Endothelial cell of hepatic sinusoid (primary cell): ENCODE measurements at regions not wholly inside any gene's neighbourhood (a gene's known extent, or its start where the extent isn't known, plus 50 kb on each side); places are given as distances from the start of the nearest gene placed in this dataset.

Source experiments
- in situ Hi-C: cut with HindIII; loops from 2 replicates; pipeline ENCODE4 v1.10.0; 2017; ENCODE audit warnings: low sequenced_read_pairs

DNA sequence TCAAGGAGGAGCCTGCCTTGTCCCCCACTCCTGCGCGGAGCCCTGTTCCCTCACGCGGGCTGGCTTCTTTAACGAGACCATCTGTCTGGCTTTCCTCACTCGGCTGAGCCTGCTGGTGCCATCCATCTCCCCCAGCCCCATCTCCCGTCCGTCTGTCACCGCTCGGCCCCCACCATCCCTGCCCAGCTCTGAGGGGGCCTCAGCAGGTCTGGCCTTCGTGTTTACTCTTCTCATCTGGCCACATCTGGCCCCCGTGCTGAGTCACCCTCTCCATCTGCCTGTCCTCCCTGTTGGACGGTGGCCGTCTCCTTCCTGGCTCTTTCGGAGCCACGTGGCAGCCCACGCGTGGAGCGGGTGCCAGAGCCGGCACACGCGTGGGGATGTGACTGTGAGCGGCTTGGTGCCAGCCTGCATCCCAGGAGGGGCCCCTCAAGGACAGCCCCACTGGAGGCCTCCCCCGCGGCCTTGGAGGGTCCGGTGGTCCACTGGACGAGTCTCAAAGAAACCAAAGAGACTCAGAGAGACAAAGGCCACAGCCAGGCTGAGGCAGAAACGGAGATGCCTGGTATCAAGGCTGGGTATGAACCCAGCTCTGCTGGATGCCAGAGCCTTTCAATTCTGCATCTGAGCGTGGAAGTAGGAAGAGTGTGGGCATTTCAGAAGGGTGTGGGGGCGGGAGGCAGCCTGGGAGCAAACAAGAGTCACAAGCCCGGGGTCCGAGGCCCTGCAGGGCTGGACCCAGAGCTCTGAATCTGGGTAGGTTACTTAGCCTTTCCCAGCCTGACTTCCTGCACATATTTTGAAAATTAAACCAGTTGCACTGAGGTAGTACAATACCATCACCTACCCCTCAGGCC is 76.7 kb upstream of the UNC5A start:
- in situ Hi-C loops = no loop called here

DNA sequence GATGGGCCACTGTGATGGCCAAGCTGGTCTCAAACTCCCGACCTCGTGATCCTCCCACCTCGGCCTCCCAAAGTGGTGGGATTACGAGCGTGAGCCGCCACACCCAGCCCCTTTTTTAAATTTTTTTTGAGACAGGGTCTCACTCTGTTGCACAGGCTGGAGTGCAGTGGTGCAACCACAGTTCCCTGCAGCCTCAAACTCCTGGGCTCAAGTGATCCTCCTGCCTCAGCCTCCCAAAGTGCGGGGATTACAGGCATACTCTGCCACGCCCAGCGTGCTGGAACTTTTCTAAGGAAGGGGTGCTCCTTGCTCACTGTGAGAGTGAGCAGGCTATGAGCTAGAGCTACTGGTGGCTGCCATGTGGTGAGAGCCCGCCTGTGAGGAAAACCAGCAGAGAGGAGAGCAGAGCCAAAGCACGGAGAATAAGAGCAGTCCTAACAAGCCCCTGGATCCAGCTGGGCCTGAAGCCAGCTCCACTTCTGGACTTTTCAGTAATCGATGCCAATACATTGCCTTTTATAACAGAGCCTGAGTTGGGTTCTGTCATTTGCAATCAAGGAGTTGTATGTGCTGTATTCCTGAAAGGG is 75.5 kb upstream of the UNC5A start:
- in situ Hi-C loops = loop anchor here (5.0 kb wide), 1 partner anchor 67 kb away; no protein-coding TSS in a partner anchor

DNA sequence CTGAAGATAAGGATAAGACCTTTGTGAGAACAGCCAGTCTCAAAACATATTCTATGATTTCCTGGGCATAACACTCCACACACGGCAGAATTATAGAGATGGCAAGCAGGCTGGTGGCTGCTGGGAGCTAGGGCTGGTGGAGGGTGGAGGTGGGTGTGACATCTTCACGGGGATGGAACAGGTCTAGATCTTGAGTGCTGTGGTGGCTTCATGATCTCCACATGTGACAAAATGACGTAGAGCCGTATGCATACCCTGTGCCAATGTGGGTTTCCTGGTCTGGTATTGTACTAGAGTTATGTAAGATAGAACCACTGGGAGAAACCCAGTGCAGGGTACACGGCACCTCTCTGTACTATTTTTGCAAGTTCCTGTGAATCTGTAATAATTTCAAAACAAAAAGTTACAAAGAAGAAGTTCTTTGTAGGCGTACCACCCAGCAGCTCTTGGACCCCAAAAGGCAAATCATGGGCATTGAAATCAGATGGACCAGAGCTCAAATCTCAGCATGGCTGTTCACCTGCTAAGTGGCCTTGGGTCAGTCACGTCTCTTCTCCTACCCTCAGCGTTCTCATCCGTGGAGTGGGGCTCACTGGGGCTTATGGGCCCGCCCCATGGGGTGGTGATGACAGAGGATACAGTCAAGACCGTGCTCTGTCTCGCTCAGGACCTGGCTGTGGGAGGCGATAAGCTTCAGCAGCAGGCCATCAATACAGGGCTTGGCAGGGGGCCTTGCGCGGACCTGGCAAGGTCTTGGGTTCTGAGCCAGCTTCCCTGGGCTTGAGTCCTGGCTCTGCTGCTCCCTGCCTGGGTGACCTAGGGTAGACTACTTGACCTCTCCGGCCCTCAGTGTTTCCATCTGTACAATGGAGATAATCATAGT is 74.7 kb upstream of the UNC5A start:
- in situ Hi-C loops = loop anchor here (5.0 kb wide), 1 partner anchor 67 kb away; no protein-coding TSS in a partner anchor

GRCh38 chr5:176736301-176736930 is 73.9 kb upstream of the UNC5A start:
- in situ Hi-C loops = loop anchor here (5.0 kb wide), 1 partner anchor 66 kb away; no protein-coding TSS in a partner anchor

DNA sequence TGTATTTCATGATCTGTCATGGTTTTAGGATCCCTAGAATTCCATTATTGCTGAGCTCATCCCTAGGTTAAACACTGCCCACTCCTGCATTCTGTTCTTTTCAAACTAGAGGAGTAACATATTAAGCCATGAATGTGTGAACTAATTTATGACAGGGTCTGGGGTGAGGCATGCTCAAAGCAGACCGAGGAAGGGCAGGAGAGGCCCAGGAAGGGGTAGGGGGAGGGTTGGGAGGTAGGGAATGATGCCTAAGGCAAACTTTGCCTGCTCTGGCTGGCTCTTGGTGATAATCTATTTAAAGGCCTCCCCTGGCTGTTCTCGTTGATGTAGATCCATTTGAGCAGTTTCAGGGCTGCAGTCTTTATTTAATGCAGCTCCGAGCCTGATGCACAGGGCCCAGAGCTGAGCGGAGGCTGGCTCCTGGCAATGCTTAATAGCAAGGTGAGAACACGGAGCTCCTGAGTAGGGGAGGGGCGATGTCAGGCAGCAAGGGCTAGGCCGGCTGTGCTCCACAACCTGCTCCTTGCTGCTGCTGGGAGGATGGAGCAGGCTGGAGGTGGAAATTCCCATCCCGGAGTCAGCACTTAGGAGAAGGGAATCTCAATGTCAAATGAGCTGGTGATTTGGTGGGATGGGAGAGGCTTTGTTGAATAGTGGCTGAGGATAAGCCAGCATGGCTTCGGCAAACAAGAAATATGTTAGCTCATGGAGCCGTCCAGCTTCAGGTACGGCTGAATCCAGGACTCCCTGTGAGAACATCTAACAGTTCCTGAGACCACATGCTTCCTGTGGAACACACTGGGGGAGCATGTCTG is 73.2 kb upstream of the UNC5A start:
- in situ Hi-C loops = loop anchor here (5.0 kb wide), 1 partner anchor 65 kb away; no protein-coding TSS in a partner anchor

DNA sequence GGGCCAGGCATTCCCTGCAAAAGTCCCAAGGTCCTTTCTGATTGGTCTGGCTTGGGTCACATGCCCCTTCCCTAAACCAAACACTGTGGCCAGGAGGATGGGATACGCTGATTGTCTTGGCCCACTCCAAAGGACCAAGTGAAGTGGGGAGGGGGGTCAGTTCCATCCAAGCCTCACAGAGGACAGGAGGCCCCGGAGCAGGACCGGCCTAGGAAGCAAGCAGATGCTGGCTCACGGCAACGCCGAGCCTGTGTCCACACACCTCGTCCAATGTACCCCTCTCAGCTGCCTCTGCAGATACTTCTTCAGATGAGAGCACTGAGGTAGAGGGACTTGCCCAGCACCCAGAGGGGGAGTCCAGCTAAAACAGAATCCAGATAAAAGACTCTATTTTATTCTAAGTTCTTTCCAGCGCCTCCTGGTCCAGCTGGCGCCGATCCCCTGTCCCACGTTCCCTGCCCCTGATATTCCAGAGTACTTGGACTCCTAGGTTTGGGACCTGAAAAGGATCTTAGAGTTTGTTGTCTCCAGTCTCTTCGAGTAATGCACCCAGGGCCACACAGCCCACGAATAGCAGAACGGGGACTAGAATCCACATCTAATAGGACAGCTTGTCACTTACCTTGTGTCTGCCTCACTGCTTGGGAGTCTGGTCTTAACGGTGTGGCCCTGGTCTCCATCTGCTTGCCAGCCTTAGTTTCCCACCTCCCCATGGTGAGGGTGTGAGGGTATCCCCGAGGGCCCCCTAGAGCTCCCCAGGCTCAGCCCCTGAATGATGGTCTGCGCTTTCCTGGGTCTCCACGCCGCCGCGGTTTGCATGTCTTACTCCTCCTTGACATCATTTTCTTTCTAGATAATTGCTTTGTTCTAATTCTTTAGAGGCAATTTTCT is 72.4 kb upstream of the UNC5A start:
- in situ Hi-C loops = loop anchor here (5.0 kb wide), 1 partner anchor 64 kb away; no protein-coding TSS in a partner anchor

DNA sequence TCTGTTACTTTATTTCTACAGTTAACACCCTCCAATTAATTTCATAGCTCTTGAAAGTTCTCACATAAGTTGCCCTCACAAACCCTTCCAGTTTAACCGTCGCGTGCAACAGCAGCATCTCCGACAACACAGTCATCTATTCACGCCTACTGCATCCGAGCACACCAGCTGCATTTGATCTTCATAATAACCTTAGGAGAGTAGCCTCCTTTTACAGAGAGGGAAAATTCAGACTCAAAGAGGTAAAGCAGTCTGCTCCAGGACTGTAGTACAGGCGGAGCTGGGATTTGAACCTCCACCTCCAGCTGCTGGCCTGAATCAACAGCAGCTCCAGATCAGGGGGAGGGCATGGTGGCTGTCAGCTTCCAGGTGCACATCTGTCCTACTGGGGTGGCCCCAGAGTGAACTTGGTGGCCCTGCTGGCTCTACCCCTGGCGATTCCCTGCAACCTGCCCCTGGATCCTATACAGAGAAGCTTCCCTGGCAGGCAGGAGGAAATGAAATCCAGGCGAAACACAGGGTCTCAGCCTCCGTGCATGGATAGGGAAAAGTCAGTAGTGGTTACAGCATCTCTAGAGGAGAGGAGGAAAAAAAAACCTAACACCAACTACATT is 71.6 kb upstream of the UNC5A start:
- in situ Hi-C loops = loop anchor here (5.0 kb wide), 1 partner anchor 64 kb away; no protein-coding TSS in a partner anchor

DNA sequence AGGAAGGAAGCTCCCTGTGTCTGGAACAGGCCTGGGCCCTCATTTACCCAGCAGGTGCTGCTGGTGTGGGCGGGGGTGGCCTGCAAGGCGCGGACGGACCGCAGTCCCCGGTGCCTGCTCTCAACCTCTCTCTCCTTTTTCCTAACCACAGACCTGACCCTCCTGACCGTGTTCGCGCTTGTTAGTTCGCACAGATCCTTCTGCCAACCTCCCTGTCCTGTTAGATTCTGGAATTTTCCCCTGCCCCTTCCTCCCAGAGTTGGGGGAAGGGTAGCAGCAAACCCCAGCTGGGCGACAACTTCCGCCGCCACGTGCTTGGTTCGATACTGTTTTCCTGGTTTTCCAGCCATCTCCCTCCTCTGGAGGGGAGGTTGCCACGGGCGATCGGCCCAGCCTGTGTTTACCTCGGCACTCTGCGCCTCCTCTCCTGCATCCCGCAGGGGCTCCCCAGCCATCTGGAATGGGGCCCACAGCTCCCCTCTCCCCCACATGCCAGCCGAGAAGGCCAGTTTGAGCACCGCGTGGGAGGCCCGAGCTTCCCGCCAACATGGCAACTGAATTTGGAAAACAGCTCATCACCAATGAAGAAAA is 70.8 kb upstream of the UNC5A start:
- in situ Hi-C loops = loop anchor here (5.0 kb wide), 1 partner anchor 63 kb away; no protein-coding TSS in a partner anchor

GRCh38 chr5:176740131-176740701 is 70.1 kb upstream of the UNC5A start:
- in situ Hi-C loops = no loop called here

DNA sequence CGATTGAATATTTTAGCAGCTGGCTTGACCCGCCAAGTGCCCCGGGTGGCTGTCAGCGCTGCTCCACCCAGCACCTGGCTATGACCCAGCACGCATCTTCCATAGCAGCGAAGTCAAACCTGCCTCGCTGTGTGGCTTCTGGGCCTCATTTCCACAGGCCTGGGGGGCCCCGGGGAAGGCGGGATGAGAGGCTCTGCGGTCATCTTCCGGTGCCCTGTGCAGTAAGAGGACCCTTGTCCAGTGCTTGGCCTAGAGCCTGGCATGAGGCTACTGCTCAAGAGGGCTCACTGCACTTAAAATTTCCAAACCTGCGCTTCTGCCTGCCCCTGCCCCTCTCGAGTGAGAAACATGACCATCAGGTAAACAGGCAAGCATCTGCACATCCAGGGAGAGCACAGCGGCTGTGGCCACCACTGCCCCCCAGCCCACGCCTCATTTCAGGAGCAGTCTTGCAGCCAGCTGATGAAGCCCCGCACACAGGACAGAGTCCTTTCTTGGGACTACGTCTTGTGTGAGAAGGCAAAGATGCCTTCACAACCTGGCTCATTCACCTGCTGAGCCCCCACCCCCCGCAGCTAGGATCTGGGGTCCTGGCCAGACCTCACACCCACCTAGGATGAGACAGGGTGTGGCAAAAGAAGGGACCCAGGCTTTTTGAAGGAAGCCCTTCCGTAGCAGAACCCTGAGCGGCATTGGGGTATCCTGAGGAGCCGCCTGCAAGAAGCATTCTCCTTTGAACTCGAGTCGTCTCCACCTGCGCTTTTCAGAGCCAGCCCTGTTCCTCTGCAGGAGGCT is 69.5 kb upstream of the UNC5A start:
- in situ Hi-C loops = no loop called here

GRCh38 chr5:176741561-176742211 is 68.7 kb upstream of the UNC5A start:
- in situ Hi-C loops = no loop called here

DNA sequence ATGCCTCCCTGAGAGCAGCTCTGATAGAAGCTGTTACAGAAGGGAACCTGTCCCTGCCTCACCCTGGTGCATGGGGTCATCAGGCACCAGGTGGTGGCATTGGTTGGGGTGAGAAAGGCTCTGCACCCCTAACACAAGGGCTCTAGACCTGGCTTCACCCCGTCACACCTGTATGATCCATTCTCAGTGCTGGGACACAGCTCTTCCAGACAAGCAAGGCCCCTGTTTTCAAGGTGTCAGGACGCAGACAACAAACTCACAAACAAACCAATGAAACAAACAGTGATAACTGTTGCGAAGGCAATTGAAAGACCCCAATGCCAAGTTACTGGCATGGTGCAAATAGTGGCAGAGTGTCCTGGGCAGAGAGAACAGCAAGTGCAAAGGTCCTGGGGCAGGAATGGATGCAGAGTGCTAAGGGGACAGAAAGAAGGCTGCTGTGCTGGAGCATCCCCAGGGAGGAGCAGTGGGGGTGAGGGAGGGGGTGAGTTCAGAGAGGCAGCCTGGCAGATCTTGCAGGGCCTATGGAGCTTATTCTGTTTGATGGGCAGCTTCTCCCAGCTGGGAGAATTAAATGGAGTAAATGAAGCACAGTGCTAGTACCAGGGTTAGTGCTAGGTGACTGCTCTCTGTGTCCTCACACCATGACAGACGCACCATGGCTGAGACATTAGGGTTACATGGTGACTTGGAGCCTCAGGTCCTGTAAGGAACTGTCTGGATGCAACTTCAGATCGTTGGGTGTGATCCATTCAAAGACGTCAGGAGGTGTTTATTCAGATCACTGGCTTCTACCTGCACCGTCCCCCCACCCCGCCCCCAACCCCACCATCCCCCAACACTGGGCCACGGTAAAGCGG is 67.9 kb upstream of the UNC5A start:
- in situ Hi-C loops = no loop called here

- in situ Hi-C loops = no loop called here
Measured at GRCh38 chr5:176743136-176743861, 67.1 kb upstream of the UNC5A start.

DNA sequence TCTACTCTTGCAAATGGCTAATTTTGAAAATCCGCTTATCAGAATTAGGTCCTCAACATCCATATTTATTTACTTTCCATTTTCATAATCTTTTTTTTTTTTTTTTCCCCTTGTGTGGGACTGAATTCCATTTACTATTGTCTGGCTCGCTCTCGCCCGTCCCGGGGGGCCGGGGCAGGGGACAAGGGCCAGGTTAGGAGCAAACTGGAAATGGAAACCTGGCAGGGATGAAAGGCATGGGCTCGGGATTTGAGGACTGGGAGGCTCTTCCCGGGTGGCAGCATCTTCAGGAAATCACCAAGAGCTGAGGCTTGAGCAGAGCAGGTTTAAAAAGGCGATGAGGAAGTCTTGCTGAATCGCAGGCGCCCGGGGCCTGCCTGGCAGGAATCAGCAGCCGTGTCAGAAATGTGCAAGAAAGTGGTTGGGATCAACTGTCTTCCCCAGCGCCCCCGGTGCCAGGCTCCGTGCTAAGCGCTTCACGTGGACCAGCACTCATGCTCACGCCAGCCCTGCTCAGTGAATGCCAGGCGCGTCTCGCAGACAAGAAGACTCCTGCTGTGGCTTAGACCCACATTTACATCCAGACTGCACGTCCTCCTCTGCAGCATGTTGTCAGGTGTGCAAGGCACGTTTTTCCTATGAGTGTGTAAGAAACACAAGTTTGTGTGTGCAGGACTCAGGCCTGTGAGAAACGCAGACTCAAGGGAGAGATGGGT is 66.3 kb upstream of the UNC5A start:
- in situ Hi-C loops = no loop called here
